GM12878 (cell line): ENCODE measurements at regions not wholly inside any gene's neighbourhood (a gene's known extent, or its start where the extent isn't known, plus 50 kb on each side); places are given as distances from the start of the nearest gene placed in this dataset.

Source experiments
- ATAC-seq: fragments of 200-7000 bp; cut with Tn5 transposase; 3 replicates; pipeline ENCODE4 v1.9.1; 2020; ENCODE audit warnings: mild to moderate bottlenecking, moderate library complexity
- BruUV-seq: library from RNA; stranded (reverse); fragments of 400-500 nt; replicated peaks from 2 replicates; lab custom pipeline; 2021; lab: Mats Ljungman, UMichigan
- CTCF ChIA-PET: fragments of 300-600 bp; sonication (Branson Sonifier 250); formaldehyde crosslinking; extraction: SDS; loops from one replicate; lab custom pipeline; 2021; ENCODE audit warnings: inconsistent platforms; lab: Yijun Ruan, JAX
- POLR2A ChIA-PET: fragments of 350-600 bp; formaldehyde crosslinking; extraction: SDS; loops from one replicate; lab custom pipeline; 2021; ENCODE audit warnings: inconsistent platforms; lab: Charles Lee
- RAD21 ChIA-PET: fragments of 300-600 bp; sonication (Branson Sonifier 250); formaldehyde crosslinking; loops from one replicate; lab custom pipeline; 2023; ENCODE audit warnings: antibody characterized with exemption; ENCODE audit not compliant: unreplicated experiment; lab: Charles Lee
- SMC1A ChIA-PET: fragments of 300-600 bp; sonication (Branson Sonifier 250); formaldehyde crosslinking; loops from one replicate; lab custom pipeline; 2023; ENCODE audit not compliant: unreplicated experiment, uncharacterized antibody; lab: Charles Lee
- DNase-seq: peaks from one replicate; pipeline ENCODE4 v3.0.0-alpha.2; 2011; ENCODE audit warnings: low read depth, low spot score
- FAIRE-seq: peaks from 3 replicates; lab custom pipeline; 2011; peaks lifted over from hg19 to GRCh38; lab: Jason Lieb, UNC
- H2AFZ ChIP-seq: 2 replicates; pipeline ENCODE4 v1.6.0; 2011; ENCODE audit warnings: low read depth, low read length, control low read depth; ENCODE audit not compliant: control insufficient read depth
- H3K27ac ChIP-seq: 2 replicates; pipeline ENCODE4 v1.5.1; 2011; ENCODE audit warnings: control low read depth; ENCODE audit not compliant: control insufficient read depth, insufficient read depth
- H3K27me3 ChIP-seq, 2 experiments: replicated peaks in 1 of 2; 2 replicates each; pipeline versions ENCODE4 v1.6.0 to v1.6.1; 2011; ENCODE audit warnings: low read length in 1 of 2; ENCODE audit not compliant: control insufficient read depth in 2 of 2, insufficient read depth in 2 of 2
- H3K36me3 ChIP-seq, 2 experiments: 2 replicates each; pipeline ENCODE4 v1.5.1; 2011; ENCODE audit warnings: low read length in 1 of 2; ENCODE audit not compliant: control insufficient read depth in 2 of 2, insufficient read depth in 2 of 2
- H3K4me1 ChIP-seq: 2 replicates; pipeline ENCODE4 v1.6.1; 2011; ENCODE audit warnings: mild to moderate bottlenecking, low read length, moderate library complexity, mixed read lengths; ENCODE audit not compliant: control insufficient read depth, insufficient read depth
- H3K4me2 ChIP-seq: 2 replicates; pipeline ENCODE4 v1.6.0; 2011; ENCODE audit warnings: control low read depth; ENCODE audit not compliant: control insufficient read depth, insufficient read depth
- H3K4me3 ChIP-seq: fragments of 200-600 bp; sonication (generic); 2 replicates; pipeline ENCODE4 v1.5.1; 2016
- H3K79me2 ChIP-seq: 2 replicates; pipeline ENCODE4 v1.6.0; 2011; ENCODE audit warnings: low read length; ENCODE audit not compliant: control insufficient read depth, insufficient read depth
- H3K9ac ChIP-seq: 2 replicates; pipeline ENCODE4 v1.8.0; 2011; ENCODE audit warnings: low read length, control low read depth, mixed read lengths; ENCODE audit not compliant: control insufficient read depth, insufficient read depth
- H3K9me3 ChIP-seq: replicated peaks from 3 replicates; pipeline ENCODE4 v1.5.1; 2011; ENCODE audit warnings: mild to moderate bottlenecking, low read length; ENCODE audit not compliant: control insufficient read depth, insufficient read depth
- H4K20me1 ChIP-seq: 2 replicates; pipeline ENCODE4 v1.6.0; 2011; ENCODE audit not compliant: control insufficient read depth, insufficient read depth
- CHD2 ChIP-seq: IDR thresholded peaks from 2 replicates; pipeline ENCODE4 v1.6.1; 2011; ENCODE audit warnings: low read depth, low read length, improper control_type of control experiment, borderline replicate concordance
- E2F4 ChIP-seq: IDR thresholded peaks from 2 replicates; pipeline ENCODE4 v1.6.1; 2012; ENCODE audit warnings: low read depth, low read length, improper control_type of control experiment
- ELK1 ChIP-seq: IDR thresholded peaks from 2 replicates; pipeline ENCODE4 v1.6.1; 2012; ENCODE audit warnings: low read depth, low read length, improper control_type of control experiment
- HDAC2 ChIP-seq: fragments of 200-600 bp; sonication (generic); IDR thresholded peaks from 2 replicates; pipeline ENCODE4 v1.6.1; 2017
- MTA2 ChIP-seq: fragments of 450-650 bp; IDR thresholded peaks from 2 replicates; pipeline ENCODE4 v1.6.1; 2016; ENCODE audit warnings: low read depth, mild to moderate bottlenecking, moderate library complexity
- MYB ChIP-seq: fragments of 150-350 bp; IDR thresholded peaks from 2 replicates; pipeline ENCODE4 v1.6.1; 2014; ENCODE audit warnings: mild to moderate bottlenecking, low read depth, low read length, borderline replicate concordance
- NKRF ChIP-seq: fragments of 450-650 bp; conservative IDR thresholded peaks from 2 replicates; pipeline ENCODE4 v1.6.1; 2017; ENCODE audit warnings: mild to moderate bottlenecking, moderate library complexity
- RFX5 ChIP-seq: IDR thresholded peaks from 2 replicates; pipeline ENCODE4 v1.6.1; 2011; ENCODE audit warnings: low read depth, low read length, improper control_type of control experiment
- SREBF2 ChIP-seq: IDR thresholded peaks from 2 replicates; pipeline ENCODE4 v1.6.1; 2012; ENCODE audit warnings: mild to moderate bottlenecking, low read length
- TCF3 ChIP-seq: IDR thresholded peaks from 2 replicates; pipeline ENCODE4 v1.6.1; 2012; ENCODE audit warnings: low read depth, mild to moderate bottlenecking, low read length, borderline replicate concordance; ENCODE audit not compliant: insufficient read depth
- ZBTB33 ChIP-seq: fragments of 450-650 bp; IDR thresholded peaks from 2 replicates; pipeline ENCODE4 v1.6.1; 2017; ENCODE audit warnings: mild to moderate bottlenecking
- ZBTB4 ChIP-seq: fragments of 450-650 bp; formaldehyde crosslinking; IDR thresholded peaks from 2 replicates; pipeline ENCODE4 v1.4.0; 2022; ENCODE audit warnings: mild to moderate bottlenecking, moderate library complexity
- WGBS: methylation state at CpG from one replicate; pipeline ENCODE4 v1.1.6; 2016; ENCODE audit warnings: low lambda C conversion rate; ENCODE audit not compliant: insufficient replicate concordance, insufficient coverage; ENCODE audit errors: missing lambda C conversion rate; 5-methylcytosine and 5-hydroxymethylcytosine counted together
- in situ Hi-C: fragments of 300-500 bp; cut with MboI; formaldehyde crosslinking; loops from 9 replicates; pipeline ENCODE4 v1.14.3; 2018; ENCODE audit warnings: mixed read lengths
- intact Hi-C: fragments of 100-400 bp; cut with micrococcal nuclease; formaldehyde crosslinking; loops from one replicate; pipeline ENCODE4 v1.14.2; 2022; ENCODE audit not compliant: unreplicated experiment

GRCh38 chr10:108566316-108567107, 1356.8 kb downstream of the XPNPEP1 start:
- ChIA-PET POLR2A (no interaction called here), SMC1A (no interaction called here), RAD21 (no interaction called here), CTCF (no interaction called here)
- no peak overlapping the region for H3K4me3 ChIP-seq
- H3K9ac ChIP-seq = no peak overlapping the region
- no peaks in the 10 kb centered on the region for H3K27me3 ChIP-seq
- DNase-seq = no peak
- TF ChIP-seq MYB = no peak
- TF ChIP-seq HDAC2 = no peak
- no peak for TF ChIP-seq SREBF2
- TF ChIP-seq ZBTB4 (CRISPR knock-in tag) = no peak
- TF ChIP-seq CHD2 = no peak
- TF ChIP-seq E2F4 = no peak
- TF ChIP-seq RFX5 = no peak
- TF ChIP-seq ELK1 = no peak
- TF ChIP-seq MTA2 = no peak
- no peak for TF ChIP-seq NKRF
- TF ChIP-seq ZBTB33 = no peak
- no peak for TF ChIP-seq TCF3
- H4K20me1 ChIP-seq = no peaks in the 10 kb centered on the region
- no peak for FAIRE-seq
- no peaks in the 10 kb centered on the region; the same call in 2 of the 3 replicates for H3K9me3 ChIP-seq
- peaks cover 10% of the 10 kb centered on the region for H3K4me1 ChIP-seq
- H2AFZ ChIP-seq = no peak overlapping the region
- H3K79me2 ChIP-seq = no peaks in the 10 kb centered on the region
- BruUV-seq = no TSS peak
- intact Hi-C loops (no loop called here), in situ Hi-C loops (no loop called here)
- H3K4me2 ChIP-seq = no peak overlapping the region
- WGBS = 78% methylated on average over 32 of the region's 33 CpGs
- no peaks in the 10 kb centered on the region for H3K36me3 ChIP-seq
- H3K27ac ChIP-seq = no peak overlapping the region
- no peak for ATAC-seq
